Right lobe of liver (tissue), 6 donors: ENCODE measurements at regions not wholly inside any gene's neighbourhood (a gene's known extent, or its start where the extent isn't known, plus 50 kb on each side); places are given as distances from the start of the nearest gene placed in this dataset.
"Not testable (repeated sequence)": the region's sequence is repeated elsewhere in the genome, so short reads cannot be mapped to it uniquely, and the experiment has no call there.

Source experiments
- ATAC-seq, 4 donors: fragments of 200-7000 bp; cut with Tn5 transposase; one replicate each; pipeline ENCODE4 v1.9.1; 2020; ENCODE audit warnings: mild to moderate bottlenecking in 4 of 4, moderate library complexity in 4 of 4
- DNase-seq, 3 donors: peaks; one replicate each; pipeline ENCODE4 v3.0.0-alpha.2; 2020
- H3K27ac ChIP-seq, 3 donors: fragments of 200-600 bp; one replicate each; pipeline ENCODE4 v1.8.0; 2022
- H3K27me3 ChIP-seq, 2 donors: fragments of 200-600 bp; one replicate each; pipeline ENCODE4 v1.8.0; 2022
- H3K36me3 ChIP-seq, 4 donors: fragments of 200-600 bp; sonication (generic) in 1 of 4; one replicate each; pipeline versions ENCODE4 v1.5.1 to v1.8.0; 2017 to 2022; ENCODE audit warnings: control low read depth in 1 of 4
- H3K4me1 ChIP-seq, 4 donors: fragments of 200-600 bp; sonication (generic) in 1 of 4; one replicate each; pipeline versions ENCODE4 v1.5.1 to v1.8.0; 2017 to 2022; ENCODE audit warnings: control low read depth in 1 of 4
- H3K4me3 ChIP-seq, 3 donors: fragments of 200-600 bp; one replicate each; pipeline ENCODE4 v1.8.0; 2022
- H3K9me3 ChIP-seq, 4 donors: fragments of 200-600 bp; sonication (generic) in 1 of 4; one replicate each; pipeline versions ENCODE4 v1.5.1 to v1.8.0; 2017 to 2022; ENCODE audit warnings: control low read depth in 1 of 4
- POLR2A ChIP-seq: fragments of 450-650 bp; IDR thresholded peaks from one replicate; pipeline ENCODE4 v1.6.1; 2017; ENCODE audit warnings: antibody characterized with exemption, mild to moderate bottlenecking
- WGBS: methylation state at CpG from one replicate; pipeline ENCODE4 v1.1.6; 2018; ENCODE audit warnings: low coverage, low lambda C conversion rate; ENCODE audit not compliant: insufficient coverage; ENCODE audit errors: missing lambda C conversion rate; 5-methylcytosine and 5-hydroxymethylcytosine counted together
- intact Hi-C, 2 donors: fragments of 100-400 bp; cut with DNase I; formaldehyde crosslinking; loops; one replicate each; pipeline versions ENCODE4 v1.11.2 to v1.14.1; 2022
- TF ChIP-seq, protein P1 (sequence below), 4 donors: fragments of 200-600 bp in 3 of 4; fragments of 450-650 bp in 1 of 4; IDR thresholded peaks; one replicate each; pipeline versions ENCODE4 v1.5.1 to v1.8.0; 2016 to 2022; ENCODE audit warnings: antibody characterized with exemption in 4 of 4, mild to moderate bottlenecking in 2 of 4
- donor health status: DM: no; HTN: yes; CAD: no.
- donor health status: DM: no; HTN: no; CAD: no.
- donor health status: DM: no; HTN: no; CAD: no.
- donor health status: DM: no; HTN: yes; CAD: no.
- donor health status: DM: no; HTN: yes; CAD: no.

- 30% methylated on average over 3 of the region's 5 CpGs for WGBS
- no peaks in the 10 kb centered on the region for H3K9me3 ChIP-seq
- no peaks in the 10 kb centered on the region for H3K4me1 ChIP-seq
- H3K27ac ChIP-seq = no peak overlapping the region
- intact Hi-C loops = no loop called here
- ATAC-seq = no peak
- no peak for DNase-seq
- H3K27me3 ChIP-seq = no peaks in the 10 kb centered on the region
- no peak for TF ChIP-seq POLR2A
- no peaks in the 10 kb centered on the region for H3K36me3 ChIP-seq
- no peak overlapping the region for H3K4me3 ChIP-seq
Measured at GRCh38 chr14:106129274-106129673, 602.9 kb downstream of the TMEM121 start.

DNA sequence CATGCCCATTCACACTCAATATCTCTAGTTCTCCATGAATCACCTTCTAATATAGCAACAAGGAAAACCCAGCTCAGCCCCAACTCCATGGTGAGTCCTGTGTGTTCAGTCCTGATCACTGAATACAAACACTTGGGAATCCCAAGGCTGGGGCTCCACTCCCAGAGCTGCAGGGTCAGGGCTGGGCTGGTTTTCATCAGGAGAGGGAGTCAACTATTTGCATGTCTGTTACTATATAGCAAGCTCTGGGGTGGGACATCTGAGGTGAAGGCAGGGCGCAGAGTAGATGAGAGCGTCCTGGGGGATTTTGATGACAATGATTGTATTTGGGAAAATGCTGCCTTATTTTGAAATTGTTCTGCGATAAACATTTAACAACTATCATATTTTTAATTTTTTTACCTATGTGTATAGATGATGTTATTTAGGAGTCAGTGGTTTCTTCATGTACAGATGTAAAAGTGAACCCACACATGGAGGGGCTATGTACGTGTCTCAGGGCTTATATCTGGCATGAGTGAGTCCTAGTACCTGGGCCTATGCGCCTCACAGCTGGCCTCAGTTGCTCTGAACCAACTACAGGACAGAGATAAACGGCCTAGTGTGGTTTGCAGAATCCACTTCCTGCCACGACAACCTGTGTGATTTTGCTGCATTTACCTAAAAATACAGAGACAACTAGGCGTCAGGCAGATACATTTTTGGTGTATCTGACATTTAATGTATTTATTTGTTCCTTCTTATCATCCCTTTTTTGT is 603.7 kb downstream of the TMEM121 start:
- H3K9me3 ChIP-seq, H3K36me3 ChIP-seq, ATAC-seq, H3K27ac ChIP-seq, DNase-seq, H3K4me1 ChIP-seq, H3K27me3 ChIP-seq, intact Hi-C loops, H3K4me3 ChIP-seq: not testable (repeated sequence)
- WGBS = 44% methylated on average over 7 of the region's 8 CpGs

- H3K9me3 ChIP-seq, DNase-seq, H3K4me1 ChIP-seq, H3K4me3 ChIP-seq, intact Hi-C loops, H3K27me3 ChIP-seq, H3K27ac ChIP-seq, ATAC-seq, H3K36me3 ChIP-seq: not testable (repeated sequence)
- 50% methylated on average over 2 of the region's 2 CpGs for WGBS
Measured at GRCh38 chr14:106133126-106133525, 606.7 kb downstream of the TMEM121 start.

GRCh38 chr14:106134886-106135285 is 608.5 kb downstream of the TMEM121 start:
- H3K4me3 ChIP-seq = no peak overlapping the region
- DNase-seq (no peak), ATAC-seq (no peak)
- intact Hi-C loops = no loop called here
- no peak overlapping the region for H3K27ac ChIP-seq
- no peak for TF ChIP-seq POLR2A
- TF ChIP-seq, protein P1, sequence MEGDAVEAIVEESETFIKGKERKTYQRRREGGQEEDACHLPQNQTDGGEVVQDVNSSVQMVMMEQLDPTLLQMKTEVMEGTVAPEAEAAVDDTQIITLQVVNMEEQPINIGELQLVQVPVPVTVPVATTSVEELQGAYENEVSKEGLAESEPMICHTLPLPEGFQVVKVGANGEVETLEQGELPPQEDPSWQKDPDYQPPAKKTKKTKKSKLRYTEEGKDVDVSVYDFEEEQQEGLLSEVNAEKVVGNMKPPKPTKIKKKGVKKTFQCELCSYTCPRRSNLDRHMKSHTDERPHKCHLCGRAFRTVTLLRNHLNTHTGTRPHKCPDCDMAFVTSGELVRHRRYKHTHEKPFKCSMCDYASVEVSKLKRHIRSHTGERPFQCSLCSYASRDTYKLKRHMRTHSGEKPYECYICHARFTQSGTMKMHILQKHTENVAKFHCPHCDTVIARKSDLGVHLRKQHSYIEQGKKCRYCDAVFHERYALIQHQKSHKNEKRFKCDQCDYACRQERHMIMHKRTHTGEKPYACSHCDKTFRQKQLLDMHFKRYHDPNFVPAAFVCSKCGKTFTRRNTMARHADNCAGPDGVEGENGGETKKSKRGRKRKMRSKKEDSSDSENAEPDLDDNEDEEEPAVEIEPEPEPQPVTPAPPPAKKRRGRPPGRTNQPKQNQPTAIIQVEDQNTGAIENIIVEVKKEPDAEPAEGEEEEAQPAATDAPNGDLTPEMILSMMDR (IDR thresholded peaks at IDR 0.05) = no peak
- no peaks in the 10 kb centered on the region for H3K4me1 ChIP-seq
- WGBS = 39% methylated on average over 3 of the region's 5 CpGs
- H3K9me3 ChIP-seq = no peaks in the 10 kb centered on the region
- no peaks in the 10 kb centered on the region for H3K27me3 ChIP-seq
- no peaks in the 10 kb centered on the region for H3K36me3 ChIP-seq

- 87% methylated on average over 8 of the region's 18 CpGs for WGBS
- Histone ChIP-seq H3K36me3 (no peaks in the 10 kb centered on the region), H3K9me3 (no peaks in the 10 kb centered on the region), H3K4me3 (no peak overlapping the region), H3K27ac (no peak overlapping the region), H3K4me1 (no peaks in the 10 kb centered on the region), H3K27me3 (peaks cover 0 to 6% of the 10 kb centered on the region in 2 donors)
- DNase-seq (no peak), ATAC-seq (no peak)
- intact Hi-C loops = no loop called here
- TF ChIP-seq POLR2A = no peak
- TF ChIP-seq, protein P1 (IDR thresholded peaks at IDR 0.05) = no peak
Measured at GRCh38 chr14:106141242-106142220, 615.1 kb downstream of the TMEM121 start.

DNA sequence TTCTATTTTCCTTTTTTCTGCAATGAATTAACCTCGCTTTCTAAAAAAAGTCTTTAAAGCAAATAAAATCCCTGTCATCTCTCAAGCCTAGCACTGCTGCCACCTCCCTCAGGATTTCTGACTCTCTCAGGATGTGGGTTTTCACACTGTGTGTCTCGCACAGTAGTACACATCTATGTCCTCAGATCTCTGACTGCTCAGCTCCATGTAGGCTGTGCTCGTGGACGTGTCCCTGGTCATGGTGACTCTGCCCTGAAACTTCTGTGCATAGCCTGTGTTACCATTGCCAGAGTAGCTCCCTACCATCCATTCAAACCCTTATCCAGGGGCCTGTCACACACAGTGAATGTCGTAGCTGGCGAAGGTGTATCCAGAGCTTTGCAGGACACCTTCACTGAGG is 619.3 kb downstream of the TMEM121 start:
- H3K9me3 ChIP-seq, ATAC-seq, H3K4me3 ChIP-seq, H3K27me3 ChIP-seq, intact Hi-C loops, H3K36me3 ChIP-seq, H3K4me1 ChIP-seq, H3K27ac ChIP-seq, DNase-seq: not testable (repeated sequence)
- WGBS = 53% methylated on average over 6 of the region's 6 CpGs
